HG03521 (cell line): ENCODE measurements at regions not wholly inside any gene's neighbourhood (a gene's known extent, or its start where the extent isn't known, plus 50 kb on each side); places are given as distances from the start of the nearest gene placed in this dataset.

Source experiments
- ATAC-seq: cut with Tn5 transposase; IDR thresholded peaks from one replicate; pipeline ENCODE4 v1.9.1; 2021; ENCODE audit warnings: mild to moderate bottlenecking, moderate library complexity; ENCODE audit not compliant: unreplicated experiment

DNA sequence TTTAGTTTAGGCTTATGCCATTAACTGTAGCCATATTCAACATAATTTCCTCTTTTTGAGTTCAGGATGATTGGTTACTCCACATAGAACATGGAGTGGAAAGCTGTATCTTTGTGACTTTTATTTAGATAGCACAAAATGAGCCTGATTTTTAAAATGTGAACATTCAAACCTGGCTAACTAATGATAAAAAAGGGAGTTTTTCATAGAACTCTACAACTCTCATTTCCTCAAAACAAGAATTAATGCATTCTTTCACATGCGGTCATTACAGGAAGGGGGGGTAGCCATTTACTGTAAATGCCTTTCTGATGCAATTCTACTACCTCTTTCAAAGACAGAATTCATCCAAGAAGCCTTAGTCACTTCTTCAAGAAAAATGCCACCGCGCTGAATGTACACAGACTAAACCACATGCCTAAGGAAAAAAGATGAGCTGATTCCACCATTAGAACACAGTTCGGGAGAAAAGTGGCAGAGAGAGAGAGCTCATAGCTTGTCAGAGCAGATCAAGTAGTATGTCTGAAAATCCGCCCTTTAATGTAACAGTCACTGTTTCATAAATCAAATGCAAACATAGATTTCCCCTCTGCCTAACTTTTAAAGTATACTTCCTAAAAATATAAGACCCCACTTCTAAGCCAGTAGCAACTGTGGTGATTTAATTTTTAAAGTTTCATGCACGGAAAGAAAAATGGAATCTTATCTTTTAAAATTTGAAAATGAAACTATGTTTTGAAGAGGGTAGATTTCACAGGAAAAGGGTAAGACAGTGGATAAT lies 226.4 kb upstream of the KLF14 start:
- ATAC-seq, result no peak

DNA sequence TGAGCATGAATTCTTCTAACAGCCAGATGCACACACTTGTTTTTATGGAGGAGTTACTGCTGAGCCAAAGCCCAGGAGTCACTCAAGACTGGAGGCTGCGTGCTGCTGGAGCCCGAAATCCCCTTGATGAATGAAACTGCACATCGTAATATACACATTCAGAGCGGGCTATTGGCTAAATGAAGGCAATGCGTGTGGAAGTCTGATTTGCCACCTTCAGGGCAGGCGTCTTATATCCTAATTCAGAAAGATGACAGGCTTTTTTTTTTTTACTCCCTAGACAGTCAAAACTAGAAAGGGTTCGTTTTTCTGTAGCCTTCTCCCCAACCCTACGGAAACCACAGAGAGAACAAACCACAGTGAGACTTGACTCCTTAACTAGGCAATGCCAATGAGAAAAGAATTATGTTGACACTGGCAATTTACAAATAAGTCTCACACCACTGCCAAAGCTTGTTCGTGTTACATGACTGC lies 227.2 kb upstream of the KLF14 start:
- ATAC-seq, result peak; percentile 63

DNA sequence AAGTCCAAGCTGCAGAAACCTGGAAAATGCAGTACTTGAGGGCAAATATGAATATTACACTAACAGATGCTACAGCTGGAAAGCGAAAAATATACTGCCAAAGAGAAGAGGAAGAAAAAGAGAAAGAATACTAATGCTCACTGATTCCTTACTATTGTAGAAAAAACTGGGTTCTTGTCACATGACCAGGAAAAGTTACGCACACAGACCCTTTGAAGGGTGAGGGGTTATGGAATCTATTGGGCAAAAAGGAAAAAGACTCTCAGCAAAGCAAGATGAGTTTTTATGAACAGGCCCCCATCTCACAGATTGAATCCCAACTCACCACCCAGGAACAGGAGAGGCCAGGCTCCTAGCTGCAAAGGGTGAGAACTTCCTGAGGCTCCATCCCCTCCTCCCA lies 228.1 kb upstream of the KLF14 start:
- ATAC-seq, result no peak

DNA sequence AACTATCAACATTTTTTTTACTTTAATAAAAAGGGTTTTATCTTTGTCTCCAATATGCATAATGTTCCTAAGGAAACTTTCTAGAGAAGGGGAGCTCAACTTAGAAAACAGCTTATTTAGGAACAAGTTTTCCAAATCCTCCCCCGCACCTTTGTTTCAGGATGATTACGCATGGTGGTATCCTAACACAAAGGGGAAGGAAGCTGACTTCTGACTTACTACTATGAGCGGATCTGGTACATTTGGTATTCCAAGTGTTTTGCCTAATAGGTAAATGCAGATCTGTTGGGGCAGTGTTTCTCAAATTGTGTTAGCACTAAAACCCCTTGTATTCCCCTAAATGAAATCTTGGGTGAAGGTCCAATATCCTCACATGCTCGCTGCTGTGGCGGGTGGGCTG lies 229.3 kb upstream of the KLF14 start:
- ATAC-seq, result no peak

DNA sequence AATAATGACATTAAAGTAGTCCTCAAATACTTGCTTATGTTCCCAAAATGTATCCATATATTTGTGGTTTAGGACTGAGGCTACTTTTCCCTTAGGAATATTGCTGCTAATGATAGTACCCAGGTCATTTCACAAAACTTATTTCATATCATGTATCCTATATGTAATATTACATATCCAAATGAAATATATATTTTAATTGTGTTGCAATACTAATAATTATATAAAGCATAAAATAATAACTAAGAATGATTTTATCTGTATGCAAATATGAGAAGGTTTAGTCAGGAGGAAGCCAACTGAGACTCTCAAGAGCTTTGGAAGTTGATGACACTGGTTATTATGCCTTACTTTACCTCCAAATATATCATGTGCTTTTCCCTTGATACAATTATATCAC lies 231.5 kb upstream of the KLF14 start:
- no peak for ATAC-seq

DNA sequence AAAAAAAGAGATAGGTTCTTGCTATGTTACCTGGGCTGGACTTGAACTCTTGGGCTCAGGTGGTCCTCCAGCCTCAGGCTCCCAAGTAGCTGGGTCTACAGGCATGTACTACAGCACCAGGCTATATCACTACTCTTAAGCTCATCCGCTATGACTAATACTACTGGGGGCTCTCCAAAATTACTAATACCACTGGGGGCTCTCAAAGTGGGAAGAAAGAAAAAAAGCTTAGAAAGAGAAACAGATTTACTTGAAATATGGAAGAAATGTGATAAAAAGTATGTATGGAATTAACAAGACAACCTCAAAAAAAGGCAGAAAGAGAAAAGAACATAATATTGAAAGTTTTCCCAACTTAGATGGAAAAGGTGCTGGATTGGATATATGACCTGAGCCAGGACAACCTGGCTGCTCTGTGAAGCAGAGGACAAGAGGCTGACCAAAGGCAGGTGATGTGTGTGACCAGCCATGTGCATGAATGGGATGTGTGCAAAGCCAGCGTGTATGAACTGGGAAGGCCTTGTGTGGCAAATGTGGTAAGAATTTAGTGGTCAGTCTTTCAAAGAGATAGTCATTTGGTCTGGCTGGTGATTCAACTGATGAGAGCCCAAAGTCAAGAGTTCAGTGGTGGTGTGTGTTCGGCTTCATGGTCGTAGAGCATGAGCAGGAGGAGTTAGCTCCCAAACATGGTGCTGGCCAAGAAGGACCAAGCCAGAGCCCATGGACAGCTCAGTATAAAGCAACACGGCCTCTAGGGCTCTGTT lies 232.4 kb upstream of the KLF14 start:
- no peak for ATAC-seq

DNA sequence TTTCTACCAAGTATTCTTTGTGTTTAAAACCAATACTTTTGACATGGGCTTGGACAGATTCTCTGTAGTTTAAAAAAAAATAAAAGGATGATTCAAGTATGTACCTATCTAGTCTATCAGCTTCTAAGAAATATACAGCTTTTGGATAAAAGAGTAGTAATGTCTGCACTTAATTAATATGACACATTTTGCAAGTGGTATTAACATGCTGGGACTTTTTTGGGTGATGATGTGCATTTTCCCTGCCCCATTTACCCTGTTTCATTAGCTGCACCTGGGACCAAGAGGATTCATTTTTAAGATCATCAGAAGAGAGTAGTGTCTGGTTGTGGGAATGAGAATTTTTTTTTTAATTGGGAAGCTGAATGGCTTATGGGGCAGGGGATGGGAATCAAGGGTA lies 236.2 kb upstream of the KLF14 start:
- no peak for ATAC-seq

DNA sequence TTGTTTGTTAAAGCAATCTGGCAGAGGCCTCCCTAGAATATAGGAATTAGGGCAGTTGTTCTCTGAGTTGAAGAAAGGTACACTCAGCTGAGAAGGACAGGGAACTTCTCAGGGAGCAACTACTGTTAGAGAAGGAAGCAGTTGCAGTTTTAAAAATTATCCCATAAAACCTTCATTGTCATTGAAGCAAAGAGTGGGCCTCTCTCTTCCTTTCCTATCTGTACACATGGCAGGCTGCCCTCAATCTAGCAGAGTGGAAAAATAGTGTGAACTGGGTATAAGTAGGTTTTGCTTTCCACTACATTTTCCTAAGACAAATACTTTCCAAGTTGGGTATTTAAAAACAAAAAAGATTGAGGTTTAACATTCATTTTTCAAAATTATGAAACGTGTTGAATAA lies 236.7 kb upstream of the KLF14 start:
- no peak for ATAC-seq

DNA sequence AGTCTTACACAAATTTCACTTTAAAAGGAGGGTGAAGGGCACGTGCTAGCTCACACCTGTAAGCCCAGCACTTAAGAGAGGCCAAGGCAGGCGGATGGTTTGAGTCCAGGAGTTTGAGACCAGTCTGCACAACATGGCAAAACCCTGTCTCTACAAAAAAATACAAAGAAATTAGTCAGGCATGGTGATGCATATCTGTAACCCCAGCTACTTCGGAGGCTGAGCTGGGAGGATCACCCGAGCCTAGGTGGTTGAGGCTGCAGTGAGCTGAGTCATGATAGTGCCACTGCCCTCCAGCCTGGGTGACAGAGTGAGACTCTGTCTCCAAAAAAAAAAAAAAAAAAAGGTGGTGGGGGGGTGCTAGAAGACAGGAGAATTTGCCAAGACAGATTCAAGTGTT lies 237.3 kb upstream of the KLF14 start:
- no peak for ATAC-seq

DNA sequence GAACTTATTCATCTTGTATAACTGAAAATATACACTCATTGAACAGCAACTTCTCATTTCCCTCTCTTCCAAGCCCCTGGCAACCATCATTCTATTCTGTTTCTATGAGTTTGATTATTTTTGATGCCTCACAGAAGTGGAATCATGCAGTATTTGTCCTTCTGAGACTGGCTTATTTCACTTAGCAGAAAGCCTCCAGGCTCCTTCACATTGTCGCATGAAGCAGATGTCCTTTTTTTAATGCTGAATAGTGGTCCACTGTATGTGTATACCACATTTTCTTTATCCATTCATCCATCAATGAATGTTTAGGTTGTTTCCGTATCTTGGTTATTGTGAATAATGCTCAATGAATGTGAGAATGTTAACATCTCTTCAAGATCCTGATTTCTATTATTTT lies 238.2 kb upstream of the KLF14 start:
- no peak for ATAC-seq

DNA sequence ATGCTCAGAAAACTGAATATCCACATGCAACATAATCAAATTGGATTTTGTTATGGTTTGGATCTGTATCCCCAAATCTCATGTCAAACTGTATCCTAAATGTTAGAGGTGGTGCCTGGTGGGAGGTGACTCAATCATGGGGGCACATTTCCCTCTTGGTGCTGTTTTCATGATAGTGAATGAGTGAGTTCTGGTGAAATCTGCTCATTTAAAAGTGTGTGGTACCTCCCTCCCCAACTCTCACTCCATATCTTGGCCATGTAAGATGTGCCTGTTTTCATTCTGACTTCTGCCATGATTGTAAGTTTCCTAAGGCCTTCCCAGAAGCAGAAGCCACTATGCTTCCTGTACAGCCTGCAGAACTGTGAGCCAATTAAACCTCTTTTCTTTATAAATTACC lies 239.6 kb upstream of the KLF14 start:
- no peak for ATAC-seq

DNA sequence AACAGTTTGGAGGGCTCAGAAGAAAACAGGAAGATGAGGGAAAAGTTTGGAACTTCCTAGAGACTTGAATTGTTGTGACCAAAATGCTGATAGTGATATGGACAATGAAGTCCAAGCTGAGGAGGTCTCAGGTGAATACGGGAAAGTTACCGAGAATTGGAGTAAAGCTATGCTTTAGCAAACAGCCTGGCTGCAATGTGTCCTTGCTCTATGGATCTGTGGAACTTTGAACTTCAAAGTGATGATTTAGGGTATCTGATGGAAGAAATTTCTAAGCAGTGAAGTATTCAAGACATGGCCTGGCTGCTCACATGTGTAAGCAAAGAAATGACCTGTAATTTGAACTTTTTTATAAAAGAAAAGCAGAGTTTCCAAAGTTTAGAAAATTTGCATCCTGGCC lies 240.2 kb upstream of the KLF14 start:
- no peak for ATAC-seq

DNA sequence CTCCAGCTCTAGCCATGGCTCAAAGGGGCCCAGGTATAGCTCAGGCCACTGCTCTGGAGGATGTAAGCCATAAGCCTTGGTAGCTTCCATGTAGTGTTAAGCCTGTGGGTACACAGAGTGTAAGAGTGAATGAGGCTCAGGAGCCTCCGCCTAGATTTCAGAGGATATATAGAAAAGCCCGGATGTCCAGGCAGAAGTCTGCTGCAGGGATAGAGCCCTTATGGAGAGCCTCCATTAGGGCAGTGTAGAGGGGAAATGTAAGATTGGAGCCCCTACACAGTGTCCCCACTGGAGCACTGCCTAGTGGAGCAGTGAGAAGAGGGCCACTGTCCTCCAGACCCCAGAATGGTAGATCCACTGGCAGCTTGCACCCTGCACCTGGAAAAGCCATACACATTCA lies 240.8 kb upstream of the KLF14 start:
- ATAC-seq, result no peak

DNA sequence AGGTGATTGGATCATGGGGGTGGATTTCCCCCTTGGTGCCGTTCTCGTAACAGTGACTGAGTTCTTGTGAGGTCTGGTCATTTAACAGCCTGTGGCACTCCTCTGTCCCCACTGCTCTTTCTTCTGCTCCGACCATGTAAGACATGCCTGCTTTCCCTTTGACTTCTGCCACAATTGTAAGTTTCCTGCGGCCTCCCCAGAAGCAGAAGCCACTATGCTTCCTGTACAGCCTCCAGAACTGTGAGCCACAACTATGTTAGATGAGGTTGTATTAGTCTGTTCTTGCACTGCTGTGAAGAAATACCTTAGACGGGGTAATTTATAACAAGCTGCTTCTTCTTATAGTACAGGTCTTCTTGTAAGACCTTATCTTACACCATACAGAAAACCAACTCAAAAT lies 241.7 kb upstream of the KLF14 start:
- no peak for ATAC-seq

DNA sequence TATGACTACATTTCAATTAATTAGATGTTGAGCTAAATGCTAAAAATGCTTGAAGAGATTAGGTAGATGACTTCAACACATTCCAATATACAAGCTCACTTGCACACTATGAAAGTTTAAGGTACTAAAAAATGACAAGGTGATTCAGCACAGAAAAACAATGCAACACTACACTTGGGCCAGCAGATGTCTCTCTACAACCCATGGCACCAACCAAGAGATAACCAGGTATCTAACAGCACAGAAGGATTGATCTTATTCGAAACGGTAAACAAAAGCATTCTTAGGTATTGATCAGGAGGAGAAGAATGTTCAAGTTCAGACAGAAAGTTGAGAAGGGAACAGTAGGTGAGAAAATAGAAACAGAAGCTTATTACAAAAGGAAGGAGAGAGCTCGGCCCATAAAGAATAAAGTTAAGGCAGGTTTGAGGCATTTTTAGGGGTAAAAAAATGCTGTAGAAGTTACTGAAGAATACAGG lies 248.2 kb upstream of the KLF14 start:
- ATAC-seq, result no peak

DNA sequence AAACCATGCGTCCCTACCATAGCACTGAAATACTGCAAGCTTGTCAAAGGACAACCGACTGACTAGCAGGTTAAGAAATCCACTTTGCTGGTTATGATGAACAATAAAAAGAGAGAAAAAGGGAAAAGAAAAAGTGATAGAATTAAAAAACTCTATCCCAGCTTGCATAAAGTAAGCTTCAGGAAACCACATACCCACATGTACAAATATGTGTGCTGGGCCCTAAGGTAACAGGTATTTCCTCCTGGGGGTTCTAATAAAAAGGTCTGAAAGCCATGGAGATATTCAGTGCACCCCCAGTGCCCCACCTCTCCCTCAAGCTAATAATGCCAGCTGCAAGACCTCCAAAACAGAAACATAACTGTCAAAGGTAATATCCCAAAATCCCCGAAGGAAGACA lies 248.6 kb upstream of the KLF14 start:
- no peak for ATAC-seq

DNA sequence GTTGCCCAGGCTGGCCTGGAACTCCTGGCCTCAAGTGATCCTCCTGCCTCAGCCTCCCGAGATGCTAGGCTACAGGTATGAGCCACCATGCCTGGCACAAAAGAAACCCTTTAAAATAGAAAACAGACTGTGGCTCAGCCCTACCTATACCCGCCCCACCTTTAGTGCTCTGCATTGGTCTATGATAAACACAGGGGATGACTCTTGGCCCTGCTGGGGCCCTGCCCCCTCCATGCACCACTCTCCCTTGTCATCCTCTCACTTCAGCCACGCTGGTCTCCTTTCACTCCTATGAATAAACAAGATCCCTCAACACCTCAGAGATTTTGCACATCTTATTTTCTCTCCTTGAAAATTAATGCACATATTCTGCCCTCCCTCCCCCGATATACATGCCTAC lies 251.4 kb upstream of the KLF14 start:
- no peak for ATAC-seq

DNA sequence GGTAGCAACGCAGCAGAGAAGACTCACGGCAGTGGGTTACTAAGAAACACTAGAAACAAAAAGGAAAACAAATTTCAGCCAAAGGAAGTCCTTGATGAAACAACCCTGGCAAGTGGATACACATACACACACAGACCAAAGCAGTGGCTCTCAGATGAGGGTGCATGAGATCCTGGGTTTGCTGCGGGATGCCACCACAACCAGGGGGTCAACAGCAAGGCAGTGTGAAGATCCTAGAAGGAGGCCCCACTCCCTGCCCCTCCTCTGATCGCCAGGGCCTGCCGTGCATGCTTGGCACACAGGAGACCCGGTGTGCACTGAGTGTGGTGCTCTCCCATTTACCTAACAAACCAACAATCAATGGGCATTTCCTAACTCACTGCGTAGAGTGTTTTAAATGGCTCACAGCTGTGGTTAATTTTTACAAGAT lies 252.3 kb upstream of the KLF14 start:
- no peak for ATAC-seq

DNA sequence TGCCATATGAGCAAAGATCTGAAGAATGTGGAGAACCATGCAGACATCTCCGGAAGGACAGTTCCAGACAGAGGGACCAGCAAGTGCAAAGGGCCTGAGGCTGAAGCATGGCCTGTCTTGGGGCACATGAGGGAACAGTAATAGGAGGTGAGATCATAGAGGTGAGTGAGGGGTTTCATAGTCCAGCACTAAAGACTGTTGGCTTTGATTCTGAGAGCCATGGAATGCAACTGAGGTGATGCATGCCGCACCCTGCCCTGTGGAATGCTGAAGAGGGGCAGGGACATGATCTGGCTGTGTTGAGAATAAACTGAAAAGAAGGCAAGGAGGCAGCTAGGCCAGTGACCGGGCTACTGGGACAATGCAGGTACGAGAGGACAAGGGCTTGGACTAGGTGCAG lies 253.1 kb upstream of the KLF14 start:
- no peak for ATAC-seq

DNA sequence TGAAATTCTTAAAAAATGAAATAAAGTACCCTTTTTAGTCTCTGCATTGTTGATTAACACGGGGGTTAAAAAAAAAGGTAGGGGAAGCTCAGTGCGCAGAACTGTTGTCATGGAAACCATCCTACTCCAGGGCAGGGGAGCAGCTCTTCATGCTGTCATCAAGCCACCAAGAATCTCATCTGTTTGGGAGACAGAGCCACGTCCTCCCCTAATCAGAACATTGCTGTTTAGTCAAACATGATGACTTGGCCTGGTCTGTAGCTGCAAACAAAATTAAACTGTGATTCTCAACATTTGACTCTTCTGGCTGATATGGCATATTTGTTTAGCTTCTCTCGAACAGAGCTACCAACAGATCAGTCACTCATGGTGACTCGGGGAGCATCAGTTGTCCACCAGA lies 254.4 kb upstream of the KLF14 start:
- ATAC-seq, result no peak

DNA sequence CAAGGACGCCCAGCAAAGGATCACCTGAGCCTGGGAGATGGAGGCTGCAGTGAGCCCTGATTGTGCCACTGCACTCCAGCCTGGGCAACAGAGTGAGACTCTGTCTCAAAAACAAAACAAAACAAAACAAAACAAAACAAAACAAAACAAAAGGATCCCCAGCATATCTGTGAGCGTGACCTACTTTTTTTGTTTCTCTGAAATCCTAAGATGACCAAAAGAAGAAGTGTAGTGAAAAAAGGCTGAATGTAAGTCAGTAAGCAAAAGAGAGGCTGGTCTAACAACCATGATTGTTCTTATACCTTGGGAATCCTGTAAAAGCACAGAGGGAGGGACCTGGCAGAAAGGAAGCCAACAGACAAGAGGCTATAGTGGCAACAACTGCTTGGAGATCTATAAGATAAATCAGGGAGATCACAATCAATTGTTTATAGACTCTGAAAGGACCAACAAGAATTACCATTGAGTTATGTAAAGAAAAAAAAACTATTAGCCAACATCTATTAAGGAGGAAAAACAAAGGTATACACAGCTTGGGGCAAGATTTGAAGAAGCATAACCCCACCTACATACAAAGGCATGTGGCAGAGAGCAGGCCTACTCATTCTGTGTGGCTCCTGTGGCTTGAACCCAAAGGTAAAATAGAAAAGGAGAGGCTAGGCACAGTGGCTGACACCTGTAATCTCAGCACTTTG lies 255.2 kb upstream of the KLF14 start:
- no peak for ATAC-seq
